Kidney (tissue), 13 donors: ENCODE measurements at regions not wholly inside any gene's neighbourhood (a gene's known extent, or its start where the extent isn't known, plus 50 kb on each side); places are given as distances from the start of the nearest gene placed in this dataset.

Source experiments
- DNase-seq, 5 donors: peaks; one replicate each; pipeline ENCODE4 v3.0.0-alpha.2; 2013 to 2020
- FAIRE-seq: peaks from 2 replicates; lab custom pipeline; 2012; peaks lifted over from hg19 to GRCh38; lab: Jason Lieb, UNC
- H3K27ac ChIP-seq, 2 donors: one replicate each; pipeline ENCODE4 v1.7.0; 2013; ENCODE audit warnings: low read depth in 2 of 2, low read length in 2 of 2, inconsistent platforms in 1 of 2
- H3K27me3 ChIP-seq: one replicate; pipeline ENCODE4 v1.7.1; 2013; ENCODE audit warnings: low read length, inconsistent platforms; ENCODE audit not compliant: control insufficient read depth, insufficient read depth
- H3K36me3 ChIP-seq, 3 donors: one replicate each; pipeline versions ENCODE4 v1.7.0 to v1.7.1; 2013; ENCODE audit warnings: low read length in 3 of 3, control low read depth in 1 of 3, inconsistent platforms in 1 of 3; ENCODE audit not compliant: insufficient read depth in 3 of 3, control insufficient read depth in 2 of 3
- H3K4me1 ChIP-seq, 3 donors: one replicate each; pipeline versions ENCODE4 v1.7.0 to v1.7.1; 2013; ENCODE audit warnings: low read length in 3 of 3, inconsistent platforms in 1 of 3, low read depth in 1 of 3; ENCODE audit not compliant: control insufficient read depth in 2 of 3, insufficient read depth in 2 of 3
- H3K4me3 ChIP-seq, 3 donors: one replicate each; pipeline versions ENCODE4 v1.7.0 to v1.8.1; 2013; ENCODE audit warnings: low read length in 3 of 3, control low read depth in 1 of 3, inconsistent platforms in 1 of 3
- H3K9ac ChIP-seq, 3 donors: one replicate each; pipeline versions ENCODE4 v1.7.0 to v1.7.1; 2013; ENCODE audit warnings: low read length in 3 of 3, control low read depth in 1 of 3, inconsistent platforms in 1 of 3
- H3K9me3 ChIP-seq, 3 donors: one replicate each; pipeline versions ENCODE4 v1.7.0 to v1.7.1; 2013; ENCODE audit warnings: low read length in 3 of 3, control low read depth in 1 of 3, inconsistent platforms in 1 of 3; ENCODE audit not compliant: control insufficient read depth in 2 of 3, insufficient read depth in 1 of 3
- intact Hi-C: fragments of 100-400 bp; cut with DNase I; formaldehyde crosslinking; loops from one replicate; pipeline ENCODE4 v1.11.1; 2022
- TF ChIP-seq, protein P1 (sequence below): IDR thresholded peaks from 3 replicates; pipeline ENCODE4 v1.5.1; 2012; ENCODE audit warnings: mild to moderate bottlenecking, moderate library complexity, borderline replicate concordance; ENCODE audit not compliant: insufficient read depth; ENCODE audit errors: extremely low read depth
- donor health status: control.
- donor health status: control.
- donor health status: control.
- donor health status: control.
- donor health status: control.
- donor health status: DM: yes; HTN: yes; CAD: no.
- donor health status: Normal renal cell carcinoma (clear cell type).

DNA sequence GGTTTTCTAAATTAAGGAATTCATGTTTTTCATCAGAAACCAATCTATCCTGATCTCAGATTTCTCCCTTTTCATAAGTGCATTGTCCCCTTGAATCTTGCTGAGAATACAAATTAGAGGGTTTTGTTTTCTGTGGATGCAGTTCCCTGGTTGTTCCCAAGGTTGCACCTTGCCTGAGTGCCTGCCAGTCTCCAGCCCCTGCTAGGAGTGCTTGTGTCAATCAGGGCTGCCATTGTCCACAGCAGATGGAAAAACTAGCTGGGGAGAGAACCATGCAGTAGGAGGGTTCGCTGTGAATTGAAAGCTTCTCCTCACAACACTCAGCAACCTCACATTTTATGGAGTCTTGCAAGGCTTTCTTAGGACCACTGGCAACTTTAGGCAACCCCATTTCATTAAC lies 210.8 kb upstream of the CTNNB1 start:
- Histone ChIP-seq H3K27ac (no peak overlapping the region), H3K36me3 (no peaks in the 10 kb centered on the region), H3K9ac (no peak overlapping the region), H3K4me3 (no peak overlapping the region), H3K9me3 (no peaks in the 10 kb centered on the region), H3K27me3 (no peaks in the 10 kb centered on the region), H3K4me1 (no peaks in the 10 kb centered on the region)
- DNase-seq, result no peak
- FAIRE-seq, result no peak
- TF ChIP-seq, protein P1, sequence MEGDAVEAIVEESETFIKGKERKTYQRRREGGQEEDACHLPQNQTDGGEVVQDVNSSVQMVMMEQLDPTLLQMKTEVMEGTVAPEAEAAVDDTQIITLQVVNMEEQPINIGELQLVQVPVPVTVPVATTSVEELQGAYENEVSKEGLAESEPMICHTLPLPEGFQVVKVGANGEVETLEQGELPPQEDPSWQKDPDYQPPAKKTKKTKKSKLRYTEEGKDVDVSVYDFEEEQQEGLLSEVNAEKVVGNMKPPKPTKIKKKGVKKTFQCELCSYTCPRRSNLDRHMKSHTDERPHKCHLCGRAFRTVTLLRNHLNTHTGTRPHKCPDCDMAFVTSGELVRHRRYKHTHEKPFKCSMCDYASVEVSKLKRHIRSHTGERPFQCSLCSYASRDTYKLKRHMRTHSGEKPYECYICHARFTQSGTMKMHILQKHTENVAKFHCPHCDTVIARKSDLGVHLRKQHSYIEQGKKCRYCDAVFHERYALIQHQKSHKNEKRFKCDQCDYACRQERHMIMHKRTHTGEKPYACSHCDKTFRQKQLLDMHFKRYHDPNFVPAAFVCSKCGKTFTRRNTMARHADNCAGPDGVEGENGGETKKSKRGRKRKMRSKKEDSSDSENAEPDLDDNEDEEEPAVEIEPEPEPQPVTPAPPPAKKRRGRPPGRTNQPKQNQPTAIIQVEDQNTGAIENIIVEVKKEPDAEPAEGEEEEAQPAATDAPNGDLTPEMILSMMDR, result no peak
- intact Hi-C loops, result no loop called here

DNA sequence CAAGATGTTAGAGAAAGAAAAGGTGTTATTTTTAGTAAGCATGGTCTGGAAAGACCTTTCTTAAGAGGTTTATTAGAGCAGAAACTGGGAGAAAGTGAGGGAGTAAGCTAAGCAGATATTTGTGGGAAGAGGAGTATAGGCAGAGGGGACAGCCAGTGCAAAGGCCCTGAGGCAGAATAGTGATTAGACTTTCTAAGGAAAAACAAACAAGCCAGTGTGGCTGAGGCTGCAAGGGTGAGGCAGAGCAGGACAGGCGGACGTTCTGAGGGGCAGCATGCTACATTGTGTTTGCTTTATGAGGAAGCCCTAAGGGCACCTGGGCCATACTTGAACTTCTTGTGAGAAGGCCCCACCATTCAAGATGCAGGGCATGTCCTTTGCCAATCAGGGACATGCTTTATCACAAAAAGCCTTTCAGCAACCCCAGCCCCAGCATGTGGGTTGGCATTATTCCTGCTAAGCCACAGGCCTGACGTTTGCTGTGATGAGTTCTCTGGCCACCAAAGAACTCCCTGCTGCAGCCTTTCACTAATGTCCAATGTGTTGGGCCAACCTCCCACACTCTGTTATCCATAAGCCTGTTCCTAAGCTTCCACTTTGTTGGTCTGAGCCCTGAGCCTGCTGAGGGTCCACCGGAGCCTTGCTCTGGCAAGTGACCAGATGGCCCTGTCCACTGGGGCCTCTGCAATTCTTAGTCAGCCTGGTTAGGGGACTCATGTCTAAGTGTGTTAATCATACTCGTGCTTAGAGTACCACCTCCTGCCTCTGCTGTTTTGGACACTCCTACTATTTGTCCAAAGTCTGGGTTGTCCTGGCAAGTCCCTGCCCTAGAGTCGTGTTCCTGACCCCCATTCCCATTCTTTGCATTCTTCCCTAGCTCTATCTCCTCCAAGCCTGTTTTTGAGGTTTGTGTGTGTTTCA lies 209.9 kb upstream of the CTNNB1 start:
- TF ChIP-seq, protein P1, result no peak
- DNase-seq (no peak), FAIRE-seq (no peak)
- H3K9ac ChIP-seq, result no peak overlapping the region
- intact Hi-C loops, result no loop called here
- no peak overlapping the region for H3K4me3 ChIP-seq
- no peak overlapping the region for H3K27ac ChIP-seq
- no peaks in the 10 kb centered on the region for H3K9me3 ChIP-seq
- H3K4me1 ChIP-seq, result no peaks in the 10 kb centered on the region
- no peaks in the 10 kb centered on the region for H3K27me3 ChIP-seq
- no peaks in the 10 kb centered on the region for H3K36me3 ChIP-seq

DNA sequence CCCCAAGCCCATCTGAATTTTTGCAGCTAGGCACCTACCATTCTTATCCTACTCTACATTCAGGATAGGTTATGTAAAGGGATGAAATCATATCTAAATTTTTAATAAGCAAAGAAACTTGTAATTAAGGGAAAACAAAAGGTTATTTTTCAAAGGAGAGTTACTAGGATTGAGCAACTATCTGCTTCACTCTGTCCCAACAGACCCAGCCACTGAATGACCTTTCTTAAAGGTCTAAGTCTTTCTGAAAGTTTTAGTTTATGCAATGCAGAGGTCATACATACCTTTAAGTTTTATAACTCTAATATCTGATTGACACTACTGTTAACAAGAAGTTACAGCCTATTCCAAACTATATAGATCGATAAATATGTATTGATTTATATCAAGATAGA lies 209.2 kb upstream of the CTNNB1 start:
- no peak for FAIRE-seq
- intact Hi-C loops, result no loop called here
- Histone ChIP-seq H3K4me1 (no peaks in the 10 kb centered on the region), H3K4me3 (no peak overlapping the region), H3K27me3 (no peaks in the 10 kb centered on the region), H3K27ac (no peak overlapping the region), H3K9ac (no peak overlapping the region), H3K9me3 (no peaks in the 10 kb centered on the region), H3K36me3 (no peaks in the 10 kb centered on the region)
- TF ChIP-seq, protein P1, result no peak
- no peak for DNase-seq
